ENCODE measurements at regions not wholly inside any gene's neighbourhood (a gene's known extent, or its start where the extent isn't known, plus 50 kb on each side); places are given as distances from the start of the nearest gene placed in this dataset.

DNA sequence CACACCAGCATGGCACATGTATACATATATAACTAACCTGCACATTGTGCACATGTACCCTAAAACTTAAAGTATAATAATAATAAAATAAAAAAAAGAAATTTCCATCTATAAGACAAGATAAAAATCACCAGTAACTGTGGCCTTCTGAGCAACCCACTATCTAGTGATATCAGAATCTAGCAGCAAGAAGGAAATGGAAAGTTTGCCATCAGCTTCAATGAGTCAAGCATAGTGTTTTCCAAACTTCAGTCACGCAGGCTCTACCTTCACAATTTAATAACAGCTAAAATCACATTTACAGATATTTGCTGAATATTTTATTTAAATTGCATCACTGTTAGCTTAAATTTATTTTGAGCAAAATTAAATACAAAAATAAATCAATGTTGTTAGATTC, 345.3 kb upstream of the CD180 start:
- DNase-seq, result no peak

DNA sequence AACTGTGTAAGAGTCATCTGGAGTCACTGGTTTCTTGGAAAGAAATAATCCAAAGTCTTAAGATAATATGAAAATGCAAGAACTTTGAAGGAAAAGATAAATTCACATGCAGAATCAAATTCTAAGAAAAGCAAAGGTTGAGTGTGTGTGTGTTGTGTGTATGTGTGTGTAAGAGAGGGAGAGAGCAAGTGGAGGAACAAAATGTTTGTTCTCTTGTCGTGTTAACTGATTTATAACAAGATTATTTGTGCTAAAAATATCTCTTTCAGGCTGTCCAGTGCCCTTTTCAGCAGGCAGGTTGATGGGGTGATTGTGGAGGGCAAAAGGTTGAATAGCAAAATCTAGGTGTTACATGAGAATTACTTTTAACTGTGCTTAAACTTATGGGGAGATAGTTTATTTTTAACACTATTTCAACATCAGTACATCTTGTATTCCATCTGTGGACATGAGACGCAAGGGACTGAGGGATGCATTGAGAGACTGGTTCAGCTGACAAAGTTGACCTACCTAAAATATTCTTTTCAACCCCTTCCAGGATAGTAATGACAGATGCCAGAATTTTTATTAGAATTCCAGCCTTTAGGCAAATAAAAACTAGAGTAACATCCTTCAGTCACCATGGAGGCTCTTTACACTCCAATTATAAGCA, 342.4 kb upstream of the CD180 start:
- DNase-seq, result no peak

DNA sequence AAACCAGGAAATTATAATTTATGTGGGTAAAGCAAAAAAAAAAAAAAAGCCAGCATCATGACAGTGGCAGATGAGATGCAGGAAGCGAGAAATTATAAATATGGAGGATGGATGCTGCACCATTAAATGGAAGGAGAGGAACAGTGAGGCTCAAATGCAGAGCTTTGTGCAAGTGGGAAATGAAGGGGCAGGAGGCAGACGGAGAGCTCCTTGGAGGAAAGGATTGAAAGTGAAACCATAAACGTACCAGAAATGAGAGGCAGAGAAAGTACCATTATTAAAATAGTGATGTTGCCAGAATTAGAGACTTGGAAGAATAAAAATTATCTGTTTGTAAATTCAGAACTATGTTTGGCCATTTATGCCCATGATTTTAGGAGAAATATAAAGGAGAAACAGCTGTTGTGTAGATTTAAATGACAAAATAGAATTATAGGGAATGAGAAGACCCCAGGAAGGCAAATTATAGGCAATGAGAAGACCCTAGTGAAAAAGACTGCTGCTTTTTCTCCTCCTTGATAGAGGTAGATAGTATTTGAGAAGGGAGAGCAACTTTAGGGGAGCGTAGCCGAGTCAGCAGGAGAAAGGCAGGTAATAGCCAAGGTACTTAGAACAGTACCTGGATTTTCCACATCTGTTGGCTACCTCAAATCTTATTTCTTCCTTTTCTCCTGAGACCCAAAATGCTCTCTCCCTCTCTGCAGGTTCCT, 341.0 kb upstream of the CD180 start:
- no peak for DNase-seq

GRCh38 chr5:67536866-67537265, 340.3 kb upstream of the CD180 start:
- DNase-seq, result no peak

DNA sequence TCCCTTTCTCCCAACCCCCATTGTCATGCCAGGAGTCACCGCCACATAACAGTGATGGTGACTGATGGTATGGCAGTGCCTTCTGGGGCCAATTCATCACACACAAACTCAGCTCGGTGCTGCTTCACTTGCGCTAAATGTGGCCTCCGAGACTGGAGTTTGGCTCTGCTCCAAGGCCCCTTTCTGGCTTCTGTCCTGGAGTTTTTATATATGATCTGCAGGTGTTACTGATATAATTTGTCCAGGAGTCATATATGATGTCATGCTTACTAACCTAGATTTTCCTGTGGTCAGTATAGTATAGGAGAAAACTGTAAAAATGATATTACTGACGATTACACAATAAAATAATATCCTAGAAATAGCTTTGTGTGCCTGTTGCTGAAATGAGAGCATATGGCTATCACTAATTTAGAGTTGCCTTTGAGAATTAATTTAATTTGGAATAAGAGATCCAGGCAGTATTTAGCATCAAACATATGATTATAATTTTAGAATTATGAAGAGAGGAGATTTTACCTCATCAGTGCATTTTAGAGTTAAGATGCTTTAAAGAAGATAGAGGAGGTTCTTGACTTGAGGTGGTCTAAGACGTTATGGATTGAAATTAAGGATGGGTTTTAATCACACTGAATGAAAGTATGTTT, 334.1 kb upstream of the CD180 start:
- no peak for DNase-seq

DNA sequence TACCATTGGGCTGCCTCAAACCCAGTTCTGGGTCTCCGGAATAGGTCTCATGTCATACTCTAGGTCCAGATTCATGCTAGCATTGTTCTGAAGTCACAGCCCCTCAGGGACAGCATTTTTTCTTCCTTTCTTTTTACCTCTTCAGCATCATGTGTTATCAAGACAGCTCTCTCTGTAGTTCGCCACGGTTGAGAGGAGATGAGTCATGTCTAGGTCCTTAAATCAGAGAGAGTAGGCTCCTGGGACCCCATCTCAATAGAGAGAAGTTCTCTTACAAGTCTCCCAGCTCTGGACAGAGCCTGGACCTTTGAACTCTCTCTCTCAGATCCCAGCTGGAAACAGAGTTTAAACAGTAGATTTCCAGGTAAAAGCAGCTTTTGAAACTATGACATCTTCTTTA, 332.4 kb upstream of the CD180 start:
- DNase-seq, result no peak

GRCh38 chr5:67526793-67527192, 330.2 kb upstream of the CD180 start:
- no peak for DNase-seq

DNA sequence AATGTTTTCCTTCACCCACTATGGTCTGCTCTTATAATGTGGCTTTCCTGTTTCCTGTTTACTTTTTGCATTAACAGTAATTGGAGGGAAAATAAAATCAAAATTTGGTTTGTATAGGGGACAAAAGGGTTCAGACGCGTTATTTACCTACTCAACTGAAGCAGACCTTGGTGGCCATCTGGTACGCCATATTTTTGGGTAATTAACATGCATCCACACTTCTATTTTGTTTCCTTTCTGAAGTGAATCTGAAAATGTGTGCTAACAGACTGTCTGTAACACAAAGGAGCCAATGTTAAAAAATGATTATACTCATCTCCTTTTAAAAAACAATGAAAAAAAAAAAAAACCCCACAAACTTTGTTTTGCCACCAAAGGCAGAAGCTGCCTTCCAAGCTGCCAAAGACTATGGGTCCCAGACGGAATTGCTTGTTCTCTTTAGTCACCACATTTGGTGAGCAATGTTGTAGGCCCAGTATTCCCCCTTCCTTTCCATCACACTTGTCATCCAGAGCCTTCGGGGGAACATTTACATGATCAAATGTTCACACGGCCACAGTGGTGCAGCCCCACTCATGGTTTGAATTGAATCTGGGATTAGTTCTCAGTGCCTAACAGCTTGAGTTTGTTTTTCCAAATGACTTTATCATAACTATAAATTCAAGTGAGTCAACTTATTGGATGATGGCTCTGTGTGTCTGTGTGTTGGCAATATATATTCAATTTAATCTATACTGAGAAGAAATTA, 323.7 kb upstream of the CD180 start:
- no peak for DNase-seq

GRCh38 chr5:67518227-67518626, 321.6 kb upstream of the CD180 start:
- no peak for DNase-seq

- DNase-seq, result no peak
Measured at GRCh38 chr5:67516948-67517565, 320.5 kb upstream of the CD180 start.

DNA sequence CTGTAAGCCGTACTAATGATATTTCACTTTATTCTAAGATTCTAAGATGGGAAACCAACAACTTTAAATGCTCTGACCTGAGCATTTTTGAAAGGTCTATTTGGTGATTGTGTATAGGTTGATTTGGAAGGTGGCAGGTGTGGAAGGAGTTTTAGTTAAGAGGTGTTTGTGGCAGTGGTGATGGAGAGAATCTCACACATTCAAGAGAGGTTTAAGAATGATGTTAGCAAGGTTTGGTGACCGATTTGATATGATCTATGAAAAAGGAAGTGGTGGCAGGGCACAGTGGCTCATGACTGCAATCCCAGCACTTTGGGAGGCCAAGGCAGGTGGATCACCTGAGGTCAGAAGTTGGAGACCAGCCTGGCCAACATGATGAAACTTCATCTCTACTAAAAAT, 319.2 kb upstream of the CD180 start:
- DNase-seq, result no peak

- DNase-seq, result peak; percentile 18
Measured at GRCh38 chr5:67515020-67515689, 318.6 kb upstream of the CD180 start.

GRCh38 chr5:67512758-67513157, 316.2 kb upstream of the CD180 start:
- DNase-seq, result no peak

DNA sequence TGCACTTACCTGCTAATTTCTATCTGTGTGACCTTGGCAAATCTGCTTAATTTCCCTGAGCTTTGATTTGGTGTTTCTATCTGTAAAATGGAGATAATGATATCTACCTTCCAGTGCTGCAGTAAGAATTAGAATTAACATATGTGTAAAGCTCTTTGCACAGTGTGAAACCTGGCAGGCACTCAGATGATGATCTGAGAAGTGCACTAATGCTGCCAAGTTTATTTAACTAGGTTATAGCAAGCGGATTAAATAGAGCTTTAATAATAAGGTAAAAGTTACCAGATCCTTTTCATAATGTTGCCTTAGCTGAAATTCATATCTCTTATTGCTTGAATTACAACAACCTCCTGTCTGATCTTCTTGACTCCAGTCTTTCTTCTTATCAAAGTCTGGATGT, 315.3 kb upstream of the CD180 start:
- no peak for DNase-seq

- DNase-seq, result no peak
Measured at GRCh38 chr5:67510204-67510603, 313.6 kb upstream of the CD180 start.

DNA sequence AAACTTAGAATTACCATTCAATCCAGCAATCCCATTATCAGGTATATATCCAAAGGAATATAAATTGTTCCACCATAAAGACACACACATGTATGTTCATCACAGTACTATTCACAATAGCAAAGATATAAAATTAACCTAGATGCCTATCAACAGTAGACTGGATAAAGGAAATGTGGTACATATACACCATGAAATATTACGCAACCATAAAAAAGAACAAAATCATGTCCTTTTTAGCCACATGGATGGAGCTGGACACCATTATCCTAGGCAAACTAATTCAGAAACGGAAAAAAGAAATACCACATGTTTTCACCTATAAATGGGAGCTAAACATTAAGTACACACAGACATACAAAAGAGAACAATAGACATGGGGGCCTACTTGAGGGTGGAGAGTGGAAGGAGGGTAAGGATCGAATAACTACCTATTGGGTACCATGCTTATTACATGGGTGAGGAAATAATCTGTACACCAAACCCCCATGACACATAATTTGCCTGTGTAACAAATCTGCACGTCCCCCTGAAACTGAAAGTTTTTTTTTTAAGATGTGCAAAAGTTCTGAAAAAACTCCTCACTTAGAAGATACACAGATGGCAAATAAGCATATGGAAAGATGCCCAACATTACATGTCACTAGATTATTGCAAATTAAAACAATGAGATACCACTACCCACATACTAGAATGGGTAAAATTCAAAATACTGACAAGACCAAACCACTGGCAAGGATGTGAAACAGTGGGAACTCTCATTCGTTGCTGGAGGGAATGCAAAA, 313.0 kb upstream of the CD180 start:
- DNase-seq, result no peak

- DNase-seq, result no peak
Measured at GRCh38 chr5:67506241-67506640, 309.6 kb upstream of the CD180 start.

GRCh38 chr5:67502951-67503350, 306.4 kb upstream of the CD180 start:
- DNase-seq, result no peak

DNA sequence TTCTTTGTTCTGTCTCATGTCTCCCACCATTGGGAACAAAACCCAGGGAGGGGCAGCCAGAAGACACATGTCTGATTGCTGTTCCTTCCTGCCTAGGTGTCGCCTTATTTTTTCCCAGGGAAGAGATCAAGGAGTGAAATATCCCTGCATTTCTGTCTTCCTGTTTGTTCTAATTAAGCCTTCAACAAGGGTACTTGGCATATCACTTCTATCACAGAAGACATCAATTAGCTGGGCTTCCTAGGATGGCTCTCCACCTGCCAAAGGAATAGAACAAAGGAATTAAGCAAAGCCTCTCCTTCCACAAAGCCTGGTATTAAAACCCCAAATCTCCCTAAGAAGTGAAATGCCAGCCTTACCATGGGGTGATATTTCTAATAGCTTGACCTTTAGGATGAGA, 299.5 kb upstream of the CD180 start:
- no peak for DNase-seq

- no peak for DNase-seq
Measured at GRCh38 chr5:67495072-67495471, 298.5 kb upstream of the CD180 start.

DNA sequence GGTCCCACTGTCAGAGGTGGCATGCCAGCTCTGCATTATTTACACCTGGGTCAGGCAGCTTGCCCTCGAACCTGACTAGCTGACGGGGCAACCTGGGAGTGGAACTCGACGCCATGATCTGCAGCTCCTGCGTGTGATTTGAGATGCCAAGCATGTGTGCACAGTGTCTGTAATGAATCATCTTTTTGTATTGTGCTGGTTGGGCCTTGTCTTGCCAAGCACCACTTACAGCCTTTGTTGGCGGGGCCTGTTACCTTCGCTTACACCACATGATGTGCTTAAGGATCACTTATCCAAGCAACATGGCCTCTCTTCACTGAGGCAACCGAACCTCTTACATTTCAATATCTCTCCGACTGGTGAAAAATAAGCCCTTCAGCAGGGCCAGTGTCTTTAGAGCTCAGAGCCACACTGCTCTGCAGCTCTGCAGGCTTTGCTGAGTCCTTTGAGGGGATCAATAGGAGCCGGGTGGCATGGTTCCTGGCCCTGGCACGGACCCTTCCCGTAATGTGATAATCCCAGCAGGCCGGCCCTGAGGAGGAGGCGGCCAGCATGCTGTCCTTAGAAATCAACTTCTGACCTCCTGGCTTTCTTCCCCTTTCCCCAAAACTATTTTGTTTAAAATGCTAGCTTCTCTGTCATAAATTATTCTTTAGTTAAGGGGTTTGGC, 297.7 kb upstream of the CD180 start:
- DNase-seq, result no peak
